AG20443 (cell line): ENCODE measurements at regions not wholly inside any gene's neighbourhood (a gene's known extent, or its start where the extent isn't known, plus 50 kb on each side); places are given as distances from the start of the nearest gene placed in this dataset.
"Not testable (repeated sequence)": the region's sequence is repeated elsewhere in the genome, so short reads cannot be mapped to it uniquely, and the experiment has no call there.

Experiments
- DNase-seq: peaks from one replicate; pipeline ENCODE4 v3.0.0; 2012; ENCODE audit warnings: low spot score, mixed read lengths

DNA sequence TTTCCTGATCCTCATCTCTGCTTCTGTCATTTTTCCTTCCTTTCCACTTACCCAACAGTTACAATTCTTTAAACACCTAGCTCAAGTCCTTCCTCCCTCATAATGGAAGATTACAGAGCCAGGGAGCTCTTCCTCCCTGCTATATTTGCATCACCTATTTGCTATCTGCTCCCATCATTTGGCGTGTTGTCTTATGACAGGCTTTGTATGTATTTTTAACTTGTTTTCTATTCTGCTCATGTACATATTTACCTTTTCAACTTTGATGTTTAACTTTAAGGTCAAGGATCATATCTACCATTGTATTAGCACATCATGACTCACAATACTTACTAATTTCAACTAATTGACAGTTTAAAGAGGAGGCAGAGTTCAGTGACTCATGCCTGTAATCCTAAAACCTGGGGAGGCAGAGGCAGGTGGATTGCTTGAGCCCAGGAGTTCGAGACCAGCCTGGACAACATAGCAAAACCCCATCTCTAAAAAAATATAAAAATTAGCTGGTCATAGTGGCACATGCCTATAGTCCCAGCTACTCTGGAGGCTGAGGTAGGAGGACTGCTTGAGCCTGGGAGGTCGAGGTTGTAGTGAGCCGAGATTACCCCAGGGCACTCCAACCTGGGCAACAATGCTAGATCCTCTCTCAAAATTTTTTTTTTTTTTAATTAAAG is 92.5 kb upstream of the FOXN2 start:
- DNase-seq = no peak

GRCh38 chr2:48227617-48228344 is 86.7 kb upstream of the FOXN2 start:
- DNase-seq = no peak

DNA sequence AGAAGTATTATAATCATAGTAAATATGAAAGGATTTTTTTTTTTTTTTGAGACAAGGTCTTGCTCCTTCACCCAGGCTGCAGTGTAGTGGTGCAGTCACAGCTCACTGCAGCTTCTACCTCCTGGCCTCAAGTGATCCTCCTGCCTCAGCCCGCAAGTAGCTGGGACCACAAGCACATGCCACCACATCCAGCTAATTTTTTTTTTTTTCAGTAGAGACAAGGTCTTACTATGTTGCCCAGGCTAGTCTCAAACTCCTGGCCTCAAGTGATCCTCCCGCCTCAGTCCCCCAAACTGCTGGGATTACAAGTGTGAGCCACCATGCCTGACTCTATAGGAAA is 86.2 kb upstream of the FOXN2 start:
- no peak for DNase-seq

DNA sequence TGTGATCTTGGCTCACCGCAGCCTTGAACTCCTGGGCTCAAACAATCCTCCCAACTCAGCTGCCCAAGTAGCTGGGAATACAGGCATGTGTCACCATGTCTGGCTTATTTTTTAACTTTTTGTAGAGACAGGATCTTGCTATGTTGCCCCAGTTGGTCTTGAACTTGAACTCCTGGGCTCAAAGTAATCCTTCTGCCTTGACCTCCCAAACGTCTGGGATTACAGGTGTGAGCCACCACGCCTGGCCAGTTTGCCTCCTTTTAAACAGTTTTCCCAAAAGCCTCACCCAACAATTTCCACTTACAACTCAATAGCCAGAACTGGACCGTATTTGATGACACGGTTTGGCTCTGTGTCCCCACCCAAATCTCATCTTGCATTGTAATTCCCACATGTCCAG is 85.4 kb upstream of the FOXN2 start:
- no peak for DNase-seq

DNA sequence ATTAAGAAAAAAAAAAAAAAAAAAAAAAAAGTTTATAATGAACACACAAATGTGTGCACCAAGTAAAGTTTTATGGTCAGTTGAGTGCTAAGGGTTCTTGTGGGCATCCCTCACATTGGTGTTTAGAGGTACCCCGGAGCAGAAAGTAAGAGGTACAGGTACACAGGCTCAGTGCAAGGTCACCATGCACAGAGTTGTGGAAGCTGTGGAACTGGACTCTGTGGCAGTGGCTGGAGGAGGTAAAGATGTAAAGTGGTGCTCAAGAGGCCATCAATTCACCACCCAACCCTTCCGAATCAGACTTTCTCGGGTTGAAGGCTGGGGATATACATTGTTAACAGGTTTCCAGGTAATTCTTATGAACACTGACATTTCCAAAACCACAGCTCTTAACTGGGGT is 83.6 kb upstream of the FOXN2 start:
- no peak for DNase-seq

DNA sequence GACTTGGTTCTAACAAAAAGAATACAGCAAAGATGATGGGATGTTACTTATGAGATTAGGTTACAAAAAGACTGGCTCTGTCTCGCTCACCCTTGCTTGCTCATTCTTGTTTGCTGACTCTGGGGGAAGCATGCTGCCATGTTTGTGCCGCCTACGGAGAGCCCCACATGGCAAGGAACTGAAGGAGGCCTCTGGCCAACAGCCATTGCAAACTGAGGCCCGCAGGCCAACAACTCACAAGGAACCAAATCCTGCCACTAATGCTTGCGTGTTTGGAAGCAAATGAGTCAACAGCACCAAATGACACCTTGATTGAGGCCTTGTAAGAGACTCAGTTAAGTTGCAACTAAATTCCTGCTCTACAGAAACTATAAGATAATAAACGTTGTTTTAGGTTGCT is 82.1 kb upstream of the FOXN2 start:
- DNase-seq = no peak

GRCh38 chr2:48233005-48233404 is 81.5 kb upstream of the FOXN2 start:
- no peak for DNase-seq

DNA sequence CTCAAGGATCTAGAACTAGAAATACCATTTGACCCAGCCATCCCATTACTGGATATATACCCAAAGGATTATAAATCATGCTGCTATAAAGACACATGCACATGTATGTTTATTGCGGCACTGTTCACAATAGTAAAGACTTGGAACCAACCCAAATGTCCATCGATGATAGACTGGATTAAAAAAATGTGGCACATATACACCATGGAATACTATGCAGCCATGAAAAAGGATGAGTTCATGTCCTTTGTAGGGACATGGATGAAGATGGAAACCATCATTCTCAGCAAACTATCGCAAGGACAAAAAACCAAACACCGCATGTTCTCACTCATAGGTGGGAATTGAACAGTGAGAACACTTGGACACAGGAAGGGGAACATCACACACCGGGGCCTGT is 80.7 kb upstream of the FOXN2 start:
- not testable (repeated sequence) for DNase-seq

DNA sequence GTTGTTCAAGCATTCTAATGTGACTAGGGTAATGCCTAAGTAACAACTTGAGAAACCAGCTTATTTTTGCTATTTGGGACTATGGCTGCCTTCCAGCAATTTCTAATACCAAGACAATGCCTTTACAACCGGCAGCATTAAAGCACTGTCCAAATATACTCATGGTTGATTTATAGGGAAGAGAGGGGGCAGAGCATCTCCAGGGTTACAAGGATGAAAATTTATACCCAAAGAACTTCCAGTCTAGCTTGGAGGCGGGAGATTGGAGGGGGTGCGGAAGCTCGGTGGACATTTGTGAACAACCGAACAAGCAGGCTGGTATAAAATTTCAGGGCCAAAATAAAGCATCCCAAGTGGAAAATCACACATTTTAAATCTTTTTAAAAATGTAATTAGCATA is 79.4 kb upstream of the FOXN2 start:
- no peak for DNase-seq

GRCh38 chr2:48238381-48238780 is 76.1 kb upstream of the FOXN2 start:
- DNase-seq = no peak

- DNase-seq = no peak
Observed at GRCh38 chr2:48240912-48241311, 73.6 kb upstream of the FOXN2 start.

DNA sequence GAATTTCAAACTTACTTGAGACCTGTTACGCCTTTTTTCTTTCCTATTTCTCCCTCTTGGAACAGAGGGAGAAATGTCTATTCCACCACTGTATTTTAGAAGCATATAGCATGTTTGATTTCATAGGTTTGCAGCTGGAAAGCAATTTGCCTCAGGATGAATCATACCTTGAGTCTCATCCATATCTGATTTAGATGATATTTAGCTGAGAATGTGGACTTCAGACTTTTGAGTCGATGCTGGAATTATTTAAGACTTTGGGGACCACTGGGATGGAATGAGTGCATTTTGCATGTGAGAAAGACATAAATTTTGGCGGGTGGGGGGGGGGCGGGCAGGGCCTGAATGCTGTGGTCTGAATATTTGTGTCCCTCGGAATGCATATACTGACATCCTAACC is 67.3 kb upstream of the FOXN2 start:
- DNase-seq = no peak

DNA sequence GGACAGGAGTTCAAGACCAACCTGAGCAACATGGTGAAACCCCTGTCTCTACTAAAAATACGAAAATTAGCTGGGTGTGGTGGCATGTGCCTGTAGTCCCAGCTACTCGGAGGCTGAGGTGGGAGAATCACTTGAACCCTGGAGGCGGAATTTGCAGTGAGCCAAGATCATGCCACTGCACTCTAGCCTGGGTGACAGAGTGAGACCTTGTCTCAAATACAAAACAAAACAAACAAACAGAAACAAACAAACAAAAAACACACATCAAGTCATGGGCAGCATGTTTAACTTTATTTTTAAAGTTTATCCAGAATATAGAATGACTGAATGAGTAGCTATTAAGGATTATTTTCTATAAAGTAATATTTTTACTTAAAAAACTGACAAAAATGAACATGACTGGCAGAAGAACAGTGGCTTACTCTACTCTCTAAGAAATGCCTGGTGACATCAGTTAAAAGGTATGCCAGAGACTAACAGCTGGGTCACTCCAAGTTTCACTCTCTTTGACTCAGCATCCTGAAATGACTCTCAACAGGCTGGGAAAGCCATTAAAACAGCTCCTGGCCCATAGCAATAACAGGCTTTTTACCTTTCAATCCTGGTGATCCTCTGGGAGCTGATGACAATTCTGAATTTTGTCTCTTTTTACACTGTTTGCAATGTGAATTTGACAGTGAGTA is 66.1 kb upstream of the FOXN2 start:
- DNase-seq = peak; percentile 86

DNA sequence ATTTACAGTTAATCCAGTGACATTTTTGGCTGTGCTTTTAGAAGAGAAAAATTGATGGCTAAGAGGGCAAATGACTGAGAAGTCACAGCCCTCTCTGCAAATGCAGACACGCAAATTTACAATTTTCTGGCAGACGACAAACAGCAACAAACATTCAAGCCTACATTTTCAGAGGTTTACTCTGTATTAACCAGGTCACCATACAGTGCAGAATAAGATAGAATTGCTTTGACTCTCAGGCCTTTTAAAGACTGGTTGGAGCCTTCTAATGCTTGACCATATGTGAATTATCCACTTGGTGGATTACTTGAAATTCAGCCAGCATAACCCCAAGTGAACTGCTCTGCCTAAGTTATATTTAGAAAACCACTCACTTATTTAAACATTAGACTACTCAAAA is 65.5 kb upstream of the FOXN2 start:
- no peak for DNase-seq

- peak; percentile 22 for DNase-seq
Observed at GRCh38 chr2:48249631-48250473, 64.6 kb upstream of the FOXN2 start.

- no peak for DNase-seq
Observed at GRCh38 chr2:48250474-48250844, 64.0 kb upstream of the FOXN2 start.

DNA sequence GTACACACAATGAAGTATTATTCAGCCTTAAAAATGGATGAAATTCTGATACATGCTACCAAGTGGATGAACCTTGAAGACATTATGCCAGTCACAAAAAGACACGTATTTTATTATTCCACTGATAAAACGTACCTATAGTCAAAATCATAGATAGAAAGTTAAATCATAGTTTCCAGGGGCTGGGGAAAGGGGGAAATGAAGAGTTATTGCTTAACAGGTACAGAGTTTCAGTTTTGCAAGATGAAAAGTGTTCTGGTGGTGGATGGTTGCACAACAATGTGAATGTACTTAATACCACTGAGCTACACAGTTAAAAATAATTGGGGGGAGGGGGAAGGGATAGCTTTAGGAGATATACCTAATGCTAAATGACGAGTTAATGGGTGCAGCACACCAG is 63.5 kb upstream of the FOXN2 start:
- no peak for DNase-seq

DNA sequence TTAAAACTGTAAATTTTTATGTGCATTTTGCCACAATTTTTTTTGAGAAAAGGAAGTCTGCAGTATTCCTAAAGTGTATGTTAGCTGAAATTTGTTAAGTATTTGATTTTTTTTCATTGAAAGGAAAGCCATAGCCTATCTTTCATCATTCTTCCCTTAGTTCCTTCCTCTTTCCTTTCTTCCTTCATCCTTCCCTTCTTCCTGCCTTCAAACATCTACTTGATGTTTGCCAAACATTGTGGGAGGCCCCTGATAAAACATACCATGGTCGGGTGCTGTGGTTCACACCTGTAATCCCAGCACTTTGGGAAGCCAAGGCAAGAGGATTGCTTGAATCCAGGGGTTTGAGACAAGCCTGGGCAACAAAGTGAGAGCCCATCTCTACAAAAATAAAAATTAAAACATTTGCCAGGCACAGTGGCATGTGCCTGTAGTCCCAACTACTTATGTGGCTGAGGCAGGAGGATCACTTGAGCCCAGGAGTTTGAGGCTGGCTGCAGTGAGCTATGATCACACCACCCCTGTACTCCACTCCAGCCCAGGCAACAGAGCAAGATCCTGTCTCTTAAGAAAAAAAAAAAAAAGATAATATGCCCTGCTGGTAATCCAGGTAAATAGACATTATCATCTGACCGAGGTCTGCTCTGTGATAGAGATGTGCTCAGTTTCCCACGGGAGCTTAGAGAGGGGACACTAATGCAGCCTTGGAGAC is 62.9 kb upstream of the FOXN2 start:
- DNase-seq = no peak

GRCh38 chr2:48253301-48253700 is 61.2 kb upstream of the FOXN2 start:
- no peak for DNase-seq

DNA sequence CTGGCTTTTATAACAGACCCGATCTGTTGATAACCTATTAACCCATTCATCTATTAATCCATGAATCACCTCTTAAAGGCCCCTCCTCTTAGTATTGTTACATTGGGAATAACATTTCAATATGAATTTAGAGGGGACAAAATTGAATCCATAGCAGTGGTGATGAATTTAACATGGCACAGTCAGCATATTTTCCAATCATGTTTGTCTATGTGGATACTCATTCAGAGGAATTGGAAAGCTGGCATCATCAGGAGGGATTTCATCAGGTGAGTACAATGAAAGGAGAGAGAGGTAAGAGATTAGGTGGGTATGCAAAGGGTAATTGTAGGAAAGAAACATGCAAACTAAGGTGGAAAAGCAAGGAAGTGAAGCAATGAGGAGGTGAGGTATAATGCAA is 59.6 kb upstream of the FOXN2 start:
- DNase-seq = no peak

DNA sequence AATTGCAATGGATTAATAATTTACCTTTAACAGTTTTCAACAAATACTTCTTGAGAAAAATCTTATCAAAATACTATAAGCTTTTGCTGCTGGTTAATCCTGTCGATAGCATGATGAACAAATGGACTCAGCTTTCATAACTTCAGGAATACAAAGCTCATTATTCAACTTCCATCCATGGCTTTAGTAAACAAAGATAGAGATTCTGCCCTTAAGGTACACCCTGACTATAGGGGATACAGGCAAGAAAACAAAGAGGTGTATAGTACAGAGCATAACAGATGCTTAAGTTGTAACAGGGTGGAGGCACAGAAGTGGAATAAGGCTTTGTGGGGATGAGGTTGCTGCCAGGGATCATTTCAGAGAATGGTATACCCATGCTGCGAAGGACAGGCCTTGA is 57.0 kb upstream of the FOXN2 start:
- no peak for DNase-seq
